GM23338 (cell line): ENCODE measurements at regions not wholly inside any gene's neighbourhood (a gene's known extent, or its start where the extent isn't known, plus 50 kb on each side); places are given as distances from the start of the nearest gene placed in this dataset.

Experiments used
- ATAC-seq: fragments of 200-7000 bp; cut with Tn5 transposase; 3 replicates; pipeline ENCODE4 v1.9.1; 2020
- DNase-seq: peaks from one replicate; pipeline ENCODE4 v3.0.0-alpha.2; 2015; ENCODE audit warnings: low spot score
- H2AFZ ChIP-seq: fragments of 200-600 bp; sonication (generic); 2 replicates; pipeline ENCODE4 v1.8.0; 2016; ENCODE audit warnings: antibody characterized with exemption, mild to moderate bottlenecking, moderate library complexity
- H3F3A ChIP-seq: fragments of 200-600 bp; sonication (generic); replicated peaks from 2 replicates; pipeline ENCODE4 v1.8.0; 2017; ENCODE audit warnings: antibody characterized with exemption, mixed run types, low read depth
- H3K27ac ChIP-seq: fragments of 200-600 bp; sonication (generic); 2 replicates; pipeline ENCODE4 v1.6.1; 2016; ENCODE audit warnings: low read depth
- H3K27me3 ChIP-seq: fragments of 200-600 bp; sonication (generic); 2 replicates; pipeline ENCODE4 v1.8.0; 2016; ENCODE audit warnings: mild to moderate bottlenecking, mixed run types, moderate library complexity; ENCODE audit not compliant: insufficient read depth
- H3K36me3 ChIP-seq: fragments of 200-600 bp; sonication (generic); 2 replicates; pipeline ENCODE4 v1.8.0; 2016; ENCODE audit warnings: mild to moderate bottlenecking; ENCODE audit not compliant: insufficient read depth
- H3K4me1 ChIP-seq: fragments of 200-600 bp; sonication (generic); 2 replicates; pipeline ENCODE4 v1.8.0; 2016; ENCODE audit warnings: mild to moderate bottlenecking, moderate library complexity; ENCODE audit not compliant: insufficient read depth
- H3K4me2 ChIP-seq: fragments of 200-600 bp; sonication (generic); 2 replicates; pipeline ENCODE4 v1.7.1; 2017; ENCODE audit warnings: mixed run types
- H3K4me3 ChIP-seq: fragments of 200-600 bp; sonication (generic); 2 replicates; pipeline ENCODE4 v1.6.1; 2016; ENCODE audit warnings: mixed run types
- H3K79me2 ChIP-seq: fragments of 200-600 bp; sonication (generic); replicated peaks from 2 replicates; pipeline ENCODE4 v1.8.0; 2017; ENCODE audit warnings: mild to moderate bottlenecking; ENCODE audit not compliant: insufficient read depth
- H3K9me2 ChIP-seq: fragments of 200-600 bp; sonication (generic); 2 replicates; pipeline ENCODE4 v1.8.0; 2017; ENCODE audit not compliant: insufficient read depth
- H4K20me1 ChIP-seq: fragments of 200-600 bp; sonication (generic); replicated peaks from 2 replicates; pipeline ENCODE4 v1.8.0; 2017; ENCODE audit warnings: mild to moderate bottlenecking; ENCODE audit not compliant: insufficient read depth
- H3K27ac Mint-ChIP-seq: 2 replicates; pipeline ENCODE4 v1.8.0; 2020; ENCODE audit warnings: inconsistent platforms, mild to moderate bottlenecking, moderate library complexity, mixed read lengths
- H3K27me3 Mint-ChIP-seq: 3 replicates; pipeline ENCODE4 v1.8.0; 2022; ENCODE audit warnings: low read depth, mild to moderate bottlenecking, moderate library complexity, mixed read lengths, inconsistent platforms; ENCODE audit not compliant: insufficient read depth, poor library complexity
- H3K36me3 Mint-ChIP-seq: 3 replicates; pipeline ENCODE4 v1.8.0; 2021; ENCODE audit warnings: low read depth, mild to moderate bottlenecking, inconsistent platforms, moderate library complexity, mixed read lengths
- H3K4me1 Mint-ChIP-seq: 3 replicates; pipeline ENCODE4 v1.8.0; 2020; ENCODE audit warnings: mild to moderate bottlenecking, inconsistent platforms, mixed read lengths
- H3K4me3 Mint-ChIP-seq: 3 replicates; pipeline ENCODE4 v1.8.0; 2021; ENCODE audit warnings: moderate library complexity, mild to moderate bottlenecking, inconsistent platforms, mixed read lengths
- H3K9me3 Mint-ChIP-seq: 3 replicates; pipeline ENCODE4 v1.8.0; 2020; ENCODE audit warnings: moderate library complexity, mild to moderate bottlenecking, inconsistent platforms, mixed read lengths
- CREB1 ChIP-seq: fragments of 250-450 bp; sonication (Bioruptor Pico); IDR thresholded peaks from 2 replicates; pipeline ENCODE4 v1.5.0; 2020; ENCODE audit warnings: low read depth, mild to moderate bottlenecking, moderate library complexity
- EZH2 ChIP-seq: fragments of 200-600 bp; sonication (generic); IDR thresholded peaks from one replicate; pipeline ENCODE4 v1.8.0; 2017; ENCODE audit warnings: antibody characterized with exemption, mild to moderate bottlenecking, low read depth; ENCODE audit not compliant: unreplicated experiment
- EZH2phosphoT487 ChIP-seq: fragments of 200-600 bp; sonication (generic); IDR thresholded peaks from one replicate; pipeline ENCODE4 v1.8.1; 2018; ENCODE audit warnings: antibody characterized with exemption; ENCODE audit not compliant: unreplicated experiment
- JUNB ChIP-seq: IDR thresholded peaks from one replicate; pipeline ENCODE4 v1.6.1; 2016; ENCODE audit warnings: antibody characterized with exemption; ENCODE audit not compliant: unreplicated experiment
- NANOG ChIP-seq: IDR thresholded peaks from 2 replicates; pipeline ENCODE4 v1.6.1; 2016; ENCODE audit warnings: antibody characterized with exemption, borderline replicate concordance
- POLR2AphosphoS5 ChIP-seq: IDR thresholded peaks from 2 replicates; pipeline ENCODE4 v1.6.1; 2016; ENCODE audit warnings: antibody characterized with exemption, low read depth
- STAT1 ChIP-seq: IDR thresholded peaks from one replicate; pipeline ENCODE4 v1.6.1; 2016; ENCODE audit warnings: antibody characterized with exemption; ENCODE audit not compliant: unreplicated experiment
- ZNF114 ChIP-seq: fragments of 250-450 bp; sonication (Bioruptor Pico); IDR thresholded peaks from 2 replicates; pipeline ENCODE4 v1.5.0; 2020; ENCODE audit warnings: mild to moderate bottlenecking, moderate library complexity
- ZNF331 ChIP-seq: fragments of 250-450 bp; sonication (Bioruptor Pico); IDR thresholded peaks from 2 replicates; pipeline ENCODE4 v1.5.0; 2020; ENCODE audit warnings: low read depth, mild to moderate bottlenecking, moderate library complexity
- ZNF462 ChIP-seq: fragments of 250-450 bp; sonication (Bioruptor Pico); IDR thresholded peaks from 2 replicates; pipeline ENCODE4 v1.5.0; 2020; ENCODE audit warnings: mild to moderate bottlenecking, moderate library complexity
- TF ChIP-seq, protein P1 (sequence below), 2 experiments: fragments of 200-600 bp in 1 of 2; sonication (generic) in 1 of 2; conservative IDR thresholded peaks; 2 replicates each; pipeline versions ENCODE4 v1.5.1 to v1.6.1; 2016 to 2017; ENCODE audit warnings: antibody characterized with exemption in 2 of 2, low read depth in 2 of 2, mild to moderate bottlenecking in 2 of 2, moderate library complexity in 1 of 2
- TF ChIP-seq, protein P2 (sequence below): IDR thresholded peaks from 2 replicates; pipeline ENCODE4 v1.6.1; 2016; ENCODE audit warnings: antibody characterized with exemption
- TF ChIP-seq, protein P3 (sequence below): IDR thresholded peaks from one replicate; pipeline ENCODE4 v1.6.1; 2018; ENCODE audit warnings: antibody characterized with exemption; ENCODE audit not compliant: unreplicated experiment

DNA sequence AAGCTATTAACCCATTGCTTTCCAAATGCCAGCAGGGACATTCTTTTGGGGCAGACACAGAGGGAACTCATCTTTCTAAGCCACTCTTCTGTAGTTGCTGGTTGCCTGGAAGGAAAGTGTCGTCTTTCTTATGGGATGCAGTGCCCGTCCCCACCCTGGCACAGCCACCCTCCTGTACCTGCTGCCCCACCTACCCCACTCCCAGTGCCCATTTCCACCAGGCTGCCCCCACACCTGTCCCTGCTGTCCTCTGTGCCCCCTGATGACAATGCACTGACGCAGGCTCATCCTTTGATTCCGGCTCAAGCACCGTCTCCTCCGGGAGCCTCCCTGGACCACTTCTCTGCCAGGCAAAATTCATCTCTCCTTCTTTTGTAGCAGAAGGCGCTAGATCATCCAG lies 190.4 kb upstream of the CDH5 start:
- H3K79me2 ChIP-seq, result no peaks in the 10 kb centered on the region
- no peaks in the 10 kb centered on the region for H3K27me3 Mint-ChIP-seq
- H3K4me1 ChIP-seq, result no peaks in the 10 kb centered on the region
- ATAC-seq (no peak), DNase-seq (no peak)
- no peaks in the 10 kb centered on the region; the same call in 2 of the 3 replicates for H3K36me3 Mint-ChIP-seq
- H3F3A ChIP-seq, result no peaks in the 10 kb centered on the region
- no peaks in the 10 kb centered on the region for H3K27me3 ChIP-seq
- peaks cover 2% of the 10 kb centered on the region; the same call in 1 of the 3 replicates for H3K4me1 Mint-ChIP-seq
- no peak for TF ChIP-seq NANOG
- TF ChIP-seq, protein P1, sequence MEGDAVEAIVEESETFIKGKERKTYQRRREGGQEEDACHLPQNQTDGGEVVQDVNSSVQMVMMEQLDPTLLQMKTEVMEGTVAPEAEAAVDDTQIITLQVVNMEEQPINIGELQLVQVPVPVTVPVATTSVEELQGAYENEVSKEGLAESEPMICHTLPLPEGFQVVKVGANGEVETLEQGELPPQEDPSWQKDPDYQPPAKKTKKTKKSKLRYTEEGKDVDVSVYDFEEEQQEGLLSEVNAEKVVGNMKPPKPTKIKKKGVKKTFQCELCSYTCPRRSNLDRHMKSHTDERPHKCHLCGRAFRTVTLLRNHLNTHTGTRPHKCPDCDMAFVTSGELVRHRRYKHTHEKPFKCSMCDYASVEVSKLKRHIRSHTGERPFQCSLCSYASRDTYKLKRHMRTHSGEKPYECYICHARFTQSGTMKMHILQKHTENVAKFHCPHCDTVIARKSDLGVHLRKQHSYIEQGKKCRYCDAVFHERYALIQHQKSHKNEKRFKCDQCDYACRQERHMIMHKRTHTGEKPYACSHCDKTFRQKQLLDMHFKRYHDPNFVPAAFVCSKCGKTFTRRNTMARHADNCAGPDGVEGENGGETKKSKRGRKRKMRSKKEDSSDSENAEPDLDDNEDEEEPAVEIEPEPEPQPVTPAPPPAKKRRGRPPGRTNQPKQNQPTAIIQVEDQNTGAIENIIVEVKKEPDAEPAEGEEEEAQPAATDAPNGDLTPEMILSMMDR (conservative IDR thresholded peaks at IDR 0.05; ENCODE audit: low read depth in 2 of 2), result no peak
- TF ChIP-seq, protein P2, sequence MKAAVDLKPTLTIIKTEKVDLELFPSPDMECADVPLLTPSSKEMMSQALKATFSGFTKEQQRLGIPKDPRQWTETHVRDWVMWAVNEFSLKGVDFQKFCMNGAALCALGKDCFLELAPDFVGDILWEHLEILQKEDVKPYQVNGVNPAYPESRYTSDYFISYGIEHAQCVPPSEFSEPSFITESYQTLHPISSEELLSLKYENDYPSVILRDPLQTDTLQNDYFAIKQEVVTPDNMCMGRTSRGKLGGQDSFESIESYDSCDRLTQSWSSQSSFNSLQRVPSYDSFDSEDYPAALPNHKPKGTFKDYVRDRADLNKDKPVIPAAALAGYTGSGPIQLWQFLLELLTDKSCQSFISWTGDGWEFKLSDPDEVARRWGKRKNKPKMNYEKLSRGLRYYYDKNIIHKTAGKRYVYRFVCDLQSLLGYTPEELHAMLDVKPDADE, result no peak
- no peak for TF ChIP-seq STAT1
- TF ChIP-seq ZNF462 (CRISPR knock-in tag), result no peak
- no peak for TF ChIP-seq CREB1 (CRISPR knock-in tag)
- no peak for TF ChIP-seq EZH2
- TF ChIP-seq, protein P3, sequence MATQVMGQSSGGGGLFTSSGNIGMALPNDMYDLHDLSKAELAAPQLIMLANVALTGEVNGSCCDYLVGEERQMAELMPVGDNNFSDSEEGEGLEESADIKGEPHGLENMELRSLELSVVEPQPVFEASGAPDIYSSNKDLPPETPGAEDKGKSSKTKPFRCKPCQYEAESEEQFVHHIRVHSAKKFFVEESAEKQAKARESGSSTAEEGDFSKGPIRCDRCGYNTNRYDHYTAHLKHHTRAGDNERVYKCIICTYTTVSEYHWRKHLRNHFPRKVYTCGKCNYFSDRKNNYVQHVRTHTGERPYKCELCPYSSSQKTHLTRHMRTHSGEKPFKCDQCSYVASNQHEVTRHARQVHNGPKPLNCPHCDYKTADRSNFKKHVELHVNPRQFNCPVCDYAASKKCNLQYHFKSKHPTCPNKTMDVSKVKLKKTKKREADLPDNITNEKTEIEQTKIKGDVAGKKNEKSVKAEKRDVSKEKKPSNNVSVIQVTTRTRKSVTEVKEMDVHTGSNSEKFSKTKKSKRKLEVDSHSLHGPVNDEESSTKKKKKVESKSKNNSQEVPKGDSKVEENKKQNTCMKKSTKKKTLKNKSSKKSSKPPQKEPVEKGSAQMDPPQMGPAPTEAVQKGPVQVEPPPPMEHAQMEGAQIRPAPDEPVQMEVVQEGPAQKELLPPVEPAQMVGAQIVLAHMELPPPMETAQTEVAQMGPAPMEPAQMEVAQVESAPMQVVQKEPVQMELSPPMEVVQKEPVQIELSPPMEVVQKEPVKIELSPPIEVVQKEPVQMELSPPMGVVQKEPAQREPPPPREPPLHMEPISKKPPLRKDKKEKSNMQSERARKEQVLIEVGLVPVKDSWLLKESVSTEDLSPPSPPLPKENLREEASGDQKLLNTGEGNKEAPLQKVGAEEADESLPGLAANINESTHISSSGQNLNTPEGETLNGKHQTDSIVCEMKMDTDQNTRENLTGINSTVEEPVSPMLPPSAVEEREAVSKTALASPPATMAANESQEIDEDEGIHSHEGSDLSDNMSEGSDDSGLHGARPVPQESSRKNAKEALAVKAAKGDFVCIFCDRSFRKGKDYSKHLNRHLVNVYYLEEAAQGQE, result no peak
- TF ChIP-seq ZNF331, result no peak
- no peak for TF ChIP-seq EZH2phosphoT487
- no peak for TF ChIP-seq ZNF114 (CRISPR knock-in tag)
- no peak for TF ChIP-seq JUNB
- TF ChIP-seq POLR2AphosphoS5, result no peak
- H3K27ac ChIP-seq, result no peak overlapping the region
- no peak overlapping the region for H3K4me3 ChIP-seq
- H3K4me2 ChIP-seq, result no peak overlapping the region
- no peak overlapping the region for H2AFZ ChIP-seq
- H3K36me3 ChIP-seq, result no peaks in the 10 kb centered on the region
- peaks cover 15% of the 10 kb centered on the region; the same call in 2 of the 3 replicates for H3K9me3 Mint-ChIP-seq
- no peak overlapping the region for H3K27ac Mint-ChIP-seq
- no peaks in the 10 kb centered on the region for H3K9me2 ChIP-seq
- H3K4me3 Mint-ChIP-seq, result no peak overlapping the region
- H4K20me1 ChIP-seq, result no peaks in the 10 kb centered on the region
